ENCODE measurements at regions not wholly inside any gene's neighbourhood (a gene's known extent, or its start where the extent isn't known, plus 50 kb on each side); places are given as distances from the start of the nearest gene placed in this dataset.

- no peak for TF ChIP-seq CTCF (conservative IDR thresholded peaks at IDR 0.05; ENCODE audit: low read depth, low read length)
- no peak for TF ChIP-seq EZH2 (IDR thresholded peaks at IDR 0.05; ENCODE audit: borderline replicate concordance, low read depth, low read length, poor library complexity, severe bottlenecking)
These were observed 816.3 kb upstream of the SEMA6D start for GRCh38 chr15:46901001-46901400.
